Neural progenitor cell (in vitro differentiated cells): ENCODE measurements at regions not wholly inside any gene's neighbourhood (a gene's known extent, or its start where the extent isn't known, plus 50 kb on each side); places are given as distances from the start of the nearest gene placed in this dataset.

ENCODE experiments used
- DNase-seq: peaks from one replicate; pipeline ENCODE4 v3.0.0-alpha.2; 2016; ENCODE audit warnings: low spot score
- H2AFZ ChIP-seq: fragments of 200-600 bp; sonication (generic); replicated peaks from 2 replicates; pipeline ENCODE4 v1.6.1; 2016; ENCODE audit warnings: antibody characterized with exemption
- H3F3A ChIP-seq: fragments of 200-600 bp; sonication (generic); 2 replicates; pipeline ENCODE4 v1.6.1; 2016; ENCODE audit warnings: antibody characterized with exemption, low read depth
- H3K27ac ChIP-seq: fragments of 200-600 bp; sonication (generic); 2 replicates; pipeline ENCODE4 v1.5.1; 2016; ENCODE audit warnings: mild to moderate bottlenecking
- H3K27me3 ChIP-seq: fragments of 200-600 bp; sonication (generic); 2 replicates; pipeline ENCODE4 v1.6.1; 2016; ENCODE audit warnings: mild to moderate bottlenecking, moderate library complexity
- H3K36me3 ChIP-seq: fragments of 200-600 bp; sonication (generic); 2 replicates; pipeline ENCODE4 v1.5.1; 2016
- H3K4me1 ChIP-seq: fragments of 200-600 bp; sonication (generic); 2 replicates; pipeline ENCODE4 v1.6.1; 2016; ENCODE audit warnings: mixed run types
- H3K4me2 ChIP-seq: fragments of 200-600 bp; sonication (generic); 2 replicates; pipeline ENCODE4 v1.6.1; 2016
- H3K4me3 ChIP-seq: fragments of 200-600 bp; sonication (generic); 2 replicates; pipeline ENCODE4 v1.5.1; 2016
- H3K79me2 ChIP-seq: fragments of 200-600 bp; sonication (generic); 2 replicates; pipeline ENCODE4 v1.6.1; 2016; ENCODE audit warnings: low read depth
- H3K9ac ChIP-seq: fragments of 200-600 bp; sonication (generic); 2 replicates; pipeline ENCODE4 v1.6.1; 2016
- H3K9me3 ChIP-seq: fragments of 200-600 bp; sonication (generic); 2 replicates; pipeline ENCODE4 v1.5.1; 2016; ENCODE audit warnings: low read depth
- H4K20me1 ChIP-seq: fragments of 200-600 bp; sonication (generic); 2 replicates; pipeline ENCODE4 v1.6.1; 2016; ENCODE audit warnings: low read depth
- H3K27ac Mint-ChIP-seq: 3 replicates; pipeline ENCODE4 v1.8.0; 2021; ENCODE audit warnings: mixed read lengths
- H3K27me3 Mint-ChIP-seq: 2 replicates; pipeline ENCODE4 v1.8.0; 2022; ENCODE audit warnings: low read depth, mild to moderate bottlenecking, inconsistent platforms, moderate library complexity, mixed read lengths; ENCODE audit not compliant: insufficient read depth
- H3K36me3 Mint-ChIP-seq: 3 replicates; pipeline ENCODE4 v1.8.0; 2021; ENCODE audit warnings: mixed read lengths
- H3K4me1 Mint-ChIP-seq: 3 replicates; pipeline ENCODE4 v1.8.0; 2021; ENCODE audit warnings: mixed read lengths
- H3K4me3 Mint-ChIP-seq: 3 replicates; pipeline ENCODE4 v1.8.0; 2021; ENCODE audit warnings: mild to moderate bottlenecking, moderate library complexity, mixed read lengths
- H3K9me3 Mint-ChIP-seq: 3 replicates; pipeline ENCODE4 v1.8.0; 2020; ENCODE audit warnings: mixed read lengths
- EZH2 ChIP-seq: fragments of 200-600 bp; sonication (generic); IDR thresholded peaks from 2 replicates; pipeline ENCODE4 v1.6.1; 2017; ENCODE audit warnings: antibody characterized with exemption, mild to moderate bottlenecking, moderate library complexity
- EZH2phosphoT487 ChIP-seq: fragments of 200-600 bp; sonication (generic); IDR thresholded peaks from 2 replicates; pipeline ENCODE4 v1.6.1; 2017; ENCODE audit warnings: antibody characterized with exemption
- TF ChIP-seq, protein P1 (sequence below): fragments of 200-600 bp; sonication (generic); IDR thresholded peaks from 2 replicates; pipeline ENCODE4 v1.5.1; 2017; ENCODE audit warnings: antibody characterized with exemption, mild to moderate bottlenecking

DNA sequence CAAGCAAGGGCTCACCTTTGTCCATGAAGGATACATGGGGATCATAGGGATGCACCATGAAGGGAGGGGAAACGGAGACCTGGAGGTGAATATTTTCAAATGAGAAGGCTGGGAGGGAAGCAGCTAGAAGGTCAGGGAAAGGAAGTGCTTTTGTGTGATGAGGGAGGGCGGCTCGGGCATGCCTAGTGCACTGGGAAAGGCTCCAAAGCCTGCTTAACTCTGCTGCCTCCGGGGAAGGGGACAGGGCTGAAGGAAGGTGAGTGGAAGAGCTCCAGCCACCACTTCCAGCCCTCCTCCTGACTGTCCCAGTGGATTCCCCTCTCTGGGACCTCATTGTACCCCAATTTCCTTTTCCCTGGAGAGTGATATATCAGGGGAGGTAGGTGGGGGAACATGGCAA, 149.4 kb upstream of the PRMT8 start:
- TF ChIP-seq EZH2 (no peak), EZH2phosphoT487 (no peak)
- TF ChIP-seq, protein P1, sequence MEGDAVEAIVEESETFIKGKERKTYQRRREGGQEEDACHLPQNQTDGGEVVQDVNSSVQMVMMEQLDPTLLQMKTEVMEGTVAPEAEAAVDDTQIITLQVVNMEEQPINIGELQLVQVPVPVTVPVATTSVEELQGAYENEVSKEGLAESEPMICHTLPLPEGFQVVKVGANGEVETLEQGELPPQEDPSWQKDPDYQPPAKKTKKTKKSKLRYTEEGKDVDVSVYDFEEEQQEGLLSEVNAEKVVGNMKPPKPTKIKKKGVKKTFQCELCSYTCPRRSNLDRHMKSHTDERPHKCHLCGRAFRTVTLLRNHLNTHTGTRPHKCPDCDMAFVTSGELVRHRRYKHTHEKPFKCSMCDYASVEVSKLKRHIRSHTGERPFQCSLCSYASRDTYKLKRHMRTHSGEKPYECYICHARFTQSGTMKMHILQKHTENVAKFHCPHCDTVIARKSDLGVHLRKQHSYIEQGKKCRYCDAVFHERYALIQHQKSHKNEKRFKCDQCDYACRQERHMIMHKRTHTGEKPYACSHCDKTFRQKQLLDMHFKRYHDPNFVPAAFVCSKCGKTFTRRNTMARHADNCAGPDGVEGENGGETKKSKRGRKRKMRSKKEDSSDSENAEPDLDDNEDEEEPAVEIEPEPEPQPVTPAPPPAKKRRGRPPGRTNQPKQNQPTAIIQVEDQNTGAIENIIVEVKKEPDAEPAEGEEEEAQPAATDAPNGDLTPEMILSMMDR = no peak
- Mint-ChIP-seq H3K9me3 (no peaks in the 10 kb centered on the region), H3K4me3 (peak overlapping the region; percentile 55), H3K27me3 (peaks cover 5% of the 10 kb centered on the region), H3K27ac (peak overlapping the region; percentile 72), H3K4me1 (peaks cover 35% of the 10 kb centered on the region), H3K36me3 (no peaks in the 10 kb centered on the region)
- no peaks in the 10 kb centered on the region for H4K20me1 ChIP-seq
- H3K9me3 ChIP-seq = no peaks in the 10 kb centered on the region
- H3K4me3 ChIP-seq = no peak overlapping the region
- no peak for DNase-seq
- peaks cover 19% of the 10 kb centered on the region for H3F3A ChIP-seq
- H3K79me2 ChIP-seq = no peaks in the 10 kb centered on the region
- peak overlapping the region; percentile 41 for H3K4me2 ChIP-seq
- H3K4me1 ChIP-seq = peaks cover 25% of the 10 kb centered on the region
- H3K36me3 ChIP-seq = no peaks in the 10 kb centered on the region
- H3K9ac ChIP-seq = no peak overlapping the region
- H2AFZ ChIP-seq = peak overlapping the region; percentile 27
- H3K27me3 ChIP-seq = no peaks in the 10 kb centered on the region
- no peak overlapping the region for H3K27ac ChIP-seq

DNA sequence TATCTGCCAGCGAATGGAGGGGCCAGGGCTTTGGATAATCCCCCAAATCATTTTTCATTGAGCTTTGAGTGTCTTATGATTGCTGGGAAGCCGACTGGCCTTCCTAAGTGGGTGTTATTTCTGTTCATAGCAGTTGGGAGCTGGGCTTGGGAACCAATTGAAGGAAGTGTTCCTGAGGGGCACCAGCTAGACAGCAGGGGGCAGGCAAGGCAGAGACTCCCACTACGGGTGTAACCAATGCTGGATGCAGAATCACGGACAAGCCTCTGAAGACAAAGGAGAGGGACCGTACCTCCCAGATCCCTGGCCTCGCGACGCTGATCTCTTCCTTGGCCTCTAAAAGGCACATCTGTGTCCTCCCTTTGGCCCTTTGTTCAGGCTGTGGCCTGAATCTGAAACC, 149.0 kb upstream of the PRMT8 start:
- peaks cover 14% of the 10 kb centered on the region for H3F3A ChIP-seq
- Mint-ChIP-seq H3K4me1 (peaks cover 30% of the 10 kb centered on the region), H3K27ac (peak overlapping the region; percentile 72), H3K36me3 (no peaks in the 10 kb centered on the region), H3K9me3 (no peaks in the 10 kb centered on the region), H3K27me3 (peaks cover 5% of the 10 kb centered on the region), H3K4me3 (no peak overlapping the region)
- H3K36me3 ChIP-seq = no peaks in the 10 kb centered on the region
- DNase-seq = peak; percentile 88
- H3K4me3 ChIP-seq = no peak overlapping the region
- peak overlapping the region; percentile 41 for H3K4me2 ChIP-seq
- no peak overlapping the region for H3K27ac ChIP-seq
- TF ChIP-seq, protein P1 = peak; percentile 62
- TF ChIP-seq EZH2 (no peak), EZH2phosphoT487 (no peak)
- H3K4me1 ChIP-seq = peaks cover 20% of the 10 kb centered on the region
- no peaks in the 10 kb centered on the region for H3K79me2 ChIP-seq
- H3K9ac ChIP-seq = no peak overlapping the region
- peak overlapping the region; percentile 27 for H2AFZ ChIP-seq
- H3K9me3 ChIP-seq = no peaks in the 10 kb centered on the region
- no peaks in the 10 kb centered on the region for H3K27me3 ChIP-seq
- no peaks in the 10 kb centered on the region for H4K20me1 ChIP-seq

DNA sequence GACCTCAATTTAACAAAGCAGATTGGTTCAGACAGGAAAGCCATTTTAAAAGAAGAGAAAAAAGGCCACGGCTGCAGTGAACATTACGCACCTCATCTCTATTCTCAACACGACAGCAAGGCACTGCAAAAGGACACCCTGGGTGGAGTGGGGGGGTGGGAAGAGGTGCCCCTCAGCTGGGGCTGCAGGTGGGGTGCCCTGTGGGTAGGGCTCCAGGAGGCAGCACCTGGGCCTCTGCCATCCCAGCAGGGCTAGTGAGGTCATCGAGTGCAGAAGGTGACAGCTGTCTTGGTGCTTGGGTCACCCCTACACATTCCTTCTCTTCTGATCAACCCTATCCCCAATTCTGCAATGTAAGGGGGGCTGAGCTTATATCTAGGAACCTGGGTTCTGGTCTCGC, 142.9 kb upstream of the PRMT8 start:
- Histone ChIP-seq H3K36me3 (no peaks in the 10 kb centered on the region), H3K9ac (no peak overlapping the region), H3K4me3 (no peak overlapping the region), H4K20me1 (no peaks in the 10 kb centered on the region), H2AFZ (no peak overlapping the region), H3K27me3 (no peaks in the 10 kb centered on the region), H3K4me2 (no peak overlapping the region), H3K4me1 (peaks cover 3% of the 10 kb centered on the region), H3K9me3 (no peaks in the 10 kb centered on the region), H3K27ac (no peak overlapping the region), H3F3A (no peaks in the 10 kb centered on the region), H3K79me2 (no peaks in the 10 kb centered on the region)
- TF ChIP-seq EZH2phosphoT487 = no peak
- no peak for TF ChIP-seq EZH2
- TF ChIP-seq, protein P1 = no peak
- Mint-ChIP-seq H3K36me3 (no peaks in the 10 kb centered on the region), H3K9me3 (no peaks in the 10 kb centered on the region), H3K4me3 (no peak overlapping the region), H3K27ac (no peak overlapping the region), H3K4me1 (no peaks in the 10 kb centered on the region), H3K27me3 (peaks cover 5% of the 10 kb centered on the region)
- DNase-seq = no peak
